C4-2B (cell line): ENCODE measurements at regions not wholly inside any gene's neighbourhood (a gene's known extent, or its start where the extent isn't known, plus 50 kb on each side); places are given as distances from the start of the nearest gene placed in this dataset.

Experiments
- ZFX ChIP-seq: fragments of 450-650 bp; IDR thresholded peaks from 2 replicates; pipeline ENCODE4 v1.6.1; 2017
- TF ChIP-seq, protein P1 (sequence below): fragments of 450-650 bp; conservative IDR thresholded peaks from 2 replicates; pipeline ENCODE4 v1.5.1; 2017; ENCODE audit warnings: mild to moderate bottlenecking

DNA sequence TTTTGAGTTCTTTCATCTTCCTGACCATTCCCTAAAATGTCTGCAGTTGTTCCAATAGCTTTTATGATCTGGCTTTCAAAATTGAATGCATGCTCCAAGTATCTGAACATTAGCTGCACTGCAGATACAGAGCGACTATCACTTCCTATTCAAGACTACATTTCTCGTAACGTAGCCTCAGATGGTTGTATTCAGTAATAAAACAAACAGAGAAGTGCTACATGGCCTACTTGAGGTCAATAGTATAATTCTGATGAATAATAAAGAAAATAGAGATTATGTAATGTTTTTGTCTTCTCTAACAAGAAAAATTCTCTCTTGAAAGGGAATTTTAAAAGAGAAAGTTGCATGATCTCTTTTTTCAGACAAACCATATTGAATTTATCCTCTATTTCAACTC, 333.9 kb upstream of the IRAK1BP1 start:
- TF ChIP-seq, protein P1, sequence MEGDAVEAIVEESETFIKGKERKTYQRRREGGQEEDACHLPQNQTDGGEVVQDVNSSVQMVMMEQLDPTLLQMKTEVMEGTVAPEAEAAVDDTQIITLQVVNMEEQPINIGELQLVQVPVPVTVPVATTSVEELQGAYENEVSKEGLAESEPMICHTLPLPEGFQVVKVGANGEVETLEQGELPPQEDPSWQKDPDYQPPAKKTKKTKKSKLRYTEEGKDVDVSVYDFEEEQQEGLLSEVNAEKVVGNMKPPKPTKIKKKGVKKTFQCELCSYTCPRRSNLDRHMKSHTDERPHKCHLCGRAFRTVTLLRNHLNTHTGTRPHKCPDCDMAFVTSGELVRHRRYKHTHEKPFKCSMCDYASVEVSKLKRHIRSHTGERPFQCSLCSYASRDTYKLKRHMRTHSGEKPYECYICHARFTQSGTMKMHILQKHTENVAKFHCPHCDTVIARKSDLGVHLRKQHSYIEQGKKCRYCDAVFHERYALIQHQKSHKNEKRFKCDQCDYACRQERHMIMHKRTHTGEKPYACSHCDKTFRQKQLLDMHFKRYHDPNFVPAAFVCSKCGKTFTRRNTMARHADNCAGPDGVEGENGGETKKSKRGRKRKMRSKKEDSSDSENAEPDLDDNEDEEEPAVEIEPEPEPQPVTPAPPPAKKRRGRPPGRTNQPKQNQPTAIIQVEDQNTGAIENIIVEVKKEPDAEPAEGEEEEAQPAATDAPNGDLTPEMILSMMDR, result no peak
- TF ChIP-seq ZFX, result no peak
